B cell (primary cell): ENCODE measurements at regions not wholly inside any gene's neighbourhood (a gene's known extent, or its start where the extent isn't known, plus 50 kb on each side); places are given as distances from the start of the nearest gene placed in this dataset.

Experiments used
- ATAC-seq: fragments of 200-7000 bp; cut with Tn5 transposase; one replicate; pipeline ENCODE4 v1.10.0; 2021; ENCODE audit warnings: low read depth, mild to moderate bottlenecking, moderate number of reproducible peaks, moderate library complexity
- CTCF ChIA-PET: fragments of 350-600 bp; sonication (Branson Sonifier 250); formaldehyde crosslinking; loops from one replicate; lab custom pipeline; 2021; ENCODE audit warnings: antibody characterized with exemption, inconsistent platforms; lab: Charles Lee
- POLR2A ChIA-PET: fragments of 350-600 bp; sonication (Branson Sonifier 250); formaldehyde crosslinking; loops from one replicate; lab custom pipeline; 2021; ENCODE audit warnings: antibody characterized with exemption; lab: Charles Lee
- DNase-seq: peaks from one replicate; pipeline ENCODE4 v3.0.0; 2013
- H2AFZ ChIP-seq: 2 replicates; pipeline ENCODE4 v1.6.1; 2012; ENCODE audit warnings: mild to moderate bottlenecking, low read depth, low read length; ENCODE audit not compliant: insufficient read depth, poor library complexity, severe bottlenecking
- H3K27ac ChIP-seq, 2 donors: 1 replicate in 1 of 2; 2 replicates in 1 of 2; pipeline ENCODE4 v1.5.1; 2012 to 2013; ENCODE audit warnings: low read length in 2 of 2, mild to moderate bottlenecking in 2 of 2, moderate library complexity in 1 of 2
- H3K27me3 ChIP-seq, 4 experiments: fragments of 200-600 bp in 1 of 4; sonication (generic) in 1 of 4; replicated peaks in 1 of 4; 1 replicate in 2 of 4; 2 replicates in 2 of 4; pipeline versions ENCODE4 v1.6.1 to v1.7.0; 2013 to 2016; ENCODE audit warnings: low read length in 3 of 4, mild to moderate bottlenecking in 2 of 4, mixed read lengths in 1 of 4, moderate library complexity in 1 of 4; ENCODE audit not compliant: insufficient read depth in 4 of 4, control insufficient read depth in 3 of 4; ENCODE audit errors: control extremely low read depth in 1 of 4
- H3K36me3 ChIP-seq, 2 experiments: replicated peaks in 1 of 2; 1 replicate in 1 of 2; 2 replicates in 1 of 2; pipeline versions ENCODE4 v1.6.1 to v1.7.1; 2013; ENCODE audit warnings: low read length in 1 of 2; ENCODE audit not compliant: insufficient read depth in 2 of 2, control insufficient read depth in 1 of 2; ENCODE audit errors: control extremely low read depth in 1 of 2, extremely low read depth in 1 of 2
- H3K4me1 ChIP-seq, 2 donors: fragments of 200-600 bp in 1 of 2; sonication (generic) in 1 of 2; 1 replicate in 1 of 2; 2 replicates in 1 of 2; pipeline versions ENCODE4 v1.5.1 to v1.6.1; 2013 to 2017; ENCODE audit warnings: low read length in 2 of 2; ENCODE audit not compliant: control insufficient read depth in 2 of 2, insufficient read depth in 2 of 2
- H3K4me2 ChIP-seq: replicated peaks from 2 replicates; pipeline ENCODE3; 2012; ENCODE audit warnings: mild to moderate bottlenecking, low read depth, low read length; ENCODE audit not compliant: poor library complexity, severe bottlenecking
- H3K4me3 ChIP-seq, 5 experiments: fragments of 200-600 bp in 1 of 5; sonication (generic) in 1 of 5; 1 replicate in 3 of 5; 2 replicates in 2 of 5; pipeline versions ENCODE4 v1.5.1 to v1.7.0; 2011 to 2016; ENCODE audit warnings: low read length in 4 of 5, mild to moderate bottlenecking in 4 of 5, low read depth in 2 of 5, control low read depth in 1 of 5, moderate library complexity in 1 of 5; ENCODE audit not compliant: insufficient read depth in 1 of 5; ENCODE audit errors: control extremely low read depth in 1 of 5, extremely low read depth in 1 of 5
- H3K79me2 ChIP-seq: fragments of 200-600 bp; sonication (generic); one replicate; pipeline ENCODE4 v1.6.0; 2016; ENCODE audit warnings: low read length; ENCODE audit not compliant: control insufficient read depth, insufficient read depth
- H3K9ac ChIP-seq: fragments of 200-600 bp; sonication (generic); 2 replicates; pipeline ENCODE4 v1.6.1; 2017; ENCODE audit warnings: mild to moderate bottlenecking, low read length, moderate library complexity
- H3K9me3 ChIP-seq, 3 donors: one replicate each; pipeline versions ENCODE4 v1.6.1 to v1.7.1; 2013; ENCODE audit warnings: low read length in 2 of 3; ENCODE audit not compliant: control insufficient read depth in 2 of 3, insufficient read depth in 1 of 3; ENCODE audit errors: control extremely low read depth in 1 of 3
- H4K20me1 ChIP-seq: 2 replicates; pipeline ENCODE4 v1.6.0; 2012; ENCODE audit warnings: mild to moderate bottlenecking, low read length; ENCODE audit not compliant: insufficient read depth, control insufficient read depth, poor library complexity, severe bottlenecking
- H3K27ac Mint-ChIP-seq: one replicate; pipeline ENCODE4 v1.8.0; 2021; ENCODE audit warnings: mixed read lengths
- H3K27me3 Mint-ChIP-seq: one replicate; pipeline ENCODE4 v1.8.0; 2021; ENCODE audit warnings: mixed read lengths
- H3K4me1 Mint-ChIP-seq: one replicate; pipeline ENCODE4 v1.8.0; 2021; ENCODE audit warnings: mixed read lengths
- H3K4me3 Mint-ChIP-seq: one replicate; pipeline ENCODE4 v1.8.0; 2021; ENCODE audit warnings: mixed read lengths
- H3K9me3 Mint-ChIP-seq: one replicate; pipeline ENCODE4 v1.8.0; 2022; ENCODE audit warnings: mixed read lengths; ENCODE audit not compliant: insufficient read depth
- EZH2 ChIP-seq: IDR thresholded peaks from 2 replicates; pipeline ENCODE4 v1.6.1; 2012; ENCODE audit warnings: borderline replicate concordance, low read depth, mild to moderate bottlenecking, moderate library complexity, low read length; ENCODE audit not compliant: insufficient read depth, poor library complexity, severe bottlenecking
- WGBS: methylation state at CpG from one replicate; pipeline ENCODE4 v1.1.5; 2013; ENCODE audit warnings: missing lambda C conversion rate; ENCODE audit not compliant: insufficient coverage; 5-methylcytosine and 5-hydroxymethylcytosine counted together
- intact Hi-C: fragments of 100-400 bp; cut with micrococcal nuclease; formaldehyde crosslinking; loops from one replicate; pipeline ENCODE4 v1.10.0; 2022
- TF ChIP-seq, protein P1 (sequence below): fragments of 200-600 bp; IDR thresholded peaks from one replicate; pipeline ENCODE4 v1.8.0; 2022; ENCODE audit warnings: antibody characterized with exemption, mild to moderate bottlenecking

DNA sequence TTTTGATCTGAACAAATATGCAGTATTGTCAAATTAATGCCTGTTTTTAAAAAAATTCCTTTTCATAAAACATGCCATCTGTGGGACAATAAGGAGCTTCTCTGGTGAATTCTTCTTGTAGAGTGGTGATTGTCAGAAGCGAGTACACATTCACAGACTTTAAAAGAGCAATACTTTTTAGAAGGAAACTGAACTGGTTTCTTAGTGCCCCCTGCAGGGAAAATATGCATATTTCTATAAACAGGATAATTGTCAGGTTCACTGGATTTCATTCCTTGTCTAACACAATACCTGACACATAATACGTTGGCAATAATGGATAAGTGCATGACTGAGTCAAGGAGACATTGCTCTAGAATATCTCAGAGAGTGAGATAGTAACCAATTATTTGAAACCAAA lies 133.7 kb downstream of the KIF4B start:
- Histone ChIP-seq H3K4me2 (no peak overlapping the region), H3K27me3 (no peaks in the 10 kb centered on the region), H3K79me2 (no peaks in the 10 kb centered on the region), H2AFZ (no peak overlapping the region), H4K20me1 (no peaks in the 10 kb centered on the region), H3K4me1 (no peaks in the 10 kb centered on the region), H3K9me3 (no peaks in the 10 kb centered on the region), H3K9ac (no peak overlapping the region), H3K36me3 (no peaks in the 10 kb centered on the region), H3K27ac (no peak overlapping the region), H3K4me3 (no peak overlapping the region)
- TF ChIP-seq, protein P1, sequence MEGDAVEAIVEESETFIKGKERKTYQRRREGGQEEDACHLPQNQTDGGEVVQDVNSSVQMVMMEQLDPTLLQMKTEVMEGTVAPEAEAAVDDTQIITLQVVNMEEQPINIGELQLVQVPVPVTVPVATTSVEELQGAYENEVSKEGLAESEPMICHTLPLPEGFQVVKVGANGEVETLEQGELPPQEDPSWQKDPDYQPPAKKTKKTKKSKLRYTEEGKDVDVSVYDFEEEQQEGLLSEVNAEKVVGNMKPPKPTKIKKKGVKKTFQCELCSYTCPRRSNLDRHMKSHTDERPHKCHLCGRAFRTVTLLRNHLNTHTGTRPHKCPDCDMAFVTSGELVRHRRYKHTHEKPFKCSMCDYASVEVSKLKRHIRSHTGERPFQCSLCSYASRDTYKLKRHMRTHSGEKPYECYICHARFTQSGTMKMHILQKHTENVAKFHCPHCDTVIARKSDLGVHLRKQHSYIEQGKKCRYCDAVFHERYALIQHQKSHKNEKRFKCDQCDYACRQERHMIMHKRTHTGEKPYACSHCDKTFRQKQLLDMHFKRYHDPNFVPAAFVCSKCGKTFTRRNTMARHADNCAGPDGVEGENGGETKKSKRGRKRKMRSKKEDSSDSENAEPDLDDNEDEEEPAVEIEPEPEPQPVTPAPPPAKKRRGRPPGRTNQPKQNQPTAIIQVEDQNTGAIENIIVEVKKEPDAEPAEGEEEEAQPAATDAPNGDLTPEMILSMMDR, result no peak
- no peak for TF ChIP-seq EZH2
- no CpG with 5 or more reads among the region's 2 CpGs for WGBS
- intact Hi-C loops, result loop anchor here (5.0 kb wide), 1 partner anchor 680 kb away; no protein-coding TSS in a partner anchor
- ChIA-PET CTCF (interaction anchor here (1.2 to 1.3 kb wide), 2 partner anchors 8 to 15 kb away, joined by 3 to 4 read pairs; no protein-coding TSS in a partner anchor), POLR2A (no interaction called here)
- Mint-ChIP-seq H3K9me3 (no peaks in the 10 kb centered on the region), H3K4me1 (no peaks in the 10 kb centered on the region), H3K4me3 (no peak overlapping the region), H3K27ac (no peak overlapping the region), H3K27me3 (peaks cover 3% of the 10 kb centered on the region)
- ATAC-seq (no peak), DNase-seq (no peak)

DNA sequence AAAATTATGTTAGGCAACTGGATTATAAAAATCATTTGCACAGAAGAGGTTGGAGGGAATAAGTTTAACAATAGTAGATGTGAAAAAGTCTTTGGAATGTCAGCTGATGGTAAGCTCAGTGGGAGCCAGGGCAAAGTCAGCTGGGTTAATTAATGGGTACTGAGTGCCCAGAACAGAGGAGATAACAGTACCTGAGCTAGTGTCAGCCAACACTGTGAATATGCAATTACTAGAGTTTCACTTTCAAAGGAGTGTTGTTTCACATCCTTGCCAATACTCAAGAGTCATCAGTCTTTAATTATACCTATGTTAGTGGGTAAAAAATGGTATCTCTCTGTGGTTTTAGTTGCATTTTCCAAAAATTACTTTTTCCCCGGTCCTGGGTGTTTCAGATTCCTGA lies 135.1 kb downstream of the KIF4B start:
- intact Hi-C loops, result loop anchor here (5.0 kb wide), 1 partner anchor 681 kb away; no protein-coding TSS in a partner anchor
- ChIA-PET POLR2A (no interaction called here), CTCF (no interaction called here)
- Histone ChIP-seq H3K4me1 (no peaks in the 10 kb centered on the region), H3K79me2 (no peaks in the 10 kb centered on the region), H4K20me1 (no peaks in the 10 kb centered on the region), H3K9ac (no peak overlapping the region), H3K4me2 (no peak overlapping the region), H3K9me3 (no peaks in the 10 kb centered on the region), H3K36me3 (no peaks in the 10 kb centered on the region), H3K27ac (no peak overlapping the region), H3K27me3 (peaks cover 0 to 3% (median 0%) of the 10 kb centered on the region in 4 experiments), H3K4me3 (no peak overlapping the region), H2AFZ (no peak overlapping the region)
- no peak for DNase-seq
- peaks cover 3% of the 10 kb centered on the region for H3K27me3 Mint-ChIP-seq
- no CpG with 5 or more reads among the region's 1 CpG for WGBS
- TF ChIP-seq, protein P1, result no peak
- TF ChIP-seq EZH2, result no peak
- no peak overlapping the region for H3K4me3 Mint-ChIP-seq
- no peaks in the 10 kb centered on the region for H3K4me1 Mint-ChIP-seq
- no peaks in the 10 kb centered on the region for H3K9me3 Mint-ChIP-seq
- no peak for ATAC-seq
- no peak overlapping the region for H3K27ac Mint-ChIP-seq
